PC-9 (cell line): ENCODE measurements at regions not wholly inside any gene's neighbourhood (a gene's known extent, or its start where the extent isn't known, plus 50 kb on each side); places are given as distances from the start of the nearest gene placed in this dataset.
"Not testable (repeated sequence)": the region's sequence is repeated elsewhere in the genome, so short reads cannot be mapped to it uniquely, and the experiment has no call there.

Experiments
- CTCF ChIP-seq: fragments of 200-600 bp; sonication (generic); conservative IDR thresholded peaks from 2 replicates; pipeline ENCODE4 v1.6.1; 2017; ENCODE audit warnings: mixed run types, antibody characterized with exemption, mild to moderate bottlenecking, moderate library complexity
- EZH2 ChIP-seq: fragments of 200-600 bp; sonication (generic); IDR thresholded peaks from 2 replicates; pipeline ENCODE4 v1.8.0; 2017; ENCODE audit warnings: antibody characterized with exemption, low read depth

- not testable (repeated sequence) for TF ChIP-seq CTCF, EZH2
Measured at GRCh38 chr1:233505889-233506288, 108.0 kb upstream of the KCNK1 start.
